NT2/D1 (cell line): ENCODE measurements at regions not wholly inside any gene's neighbourhood (a gene's known extent, or its start where the extent isn't known, plus 50 kb on each side); places are given as distances from the start of the nearest gene placed in this dataset.

Experiments
- SUZ12 ChIP-seq: IDR thresholded peaks from 2 replicates; pipeline ENCODE4 v1.6.1; 2011; ENCODE audit not compliant: insufficient read length, insufficient read depth; ENCODE audit errors: extremely low read depth
- YY1 ChIP-seq: IDR thresholded peaks from 2 replicates; pipeline ENCODE4 v1.6.1; 2011; ENCODE audit not compliant: insufficient read length, insufficient read depth
- ZNF274 ChIP-seq: IDR thresholded peaks from 2 replicates; pipeline ENCODE4 v1.6.1; 2011; ENCODE audit warnings: mild to moderate bottlenecking, low read depth, low read length

GRCh38 chr5:73384861-73385260 is 63.7 kb downstream of the FOXD1 start:
- no peak for TF ChIP-seq YY1
- TF ChIP-seq SUZ12: no peak
- no peak for TF ChIP-seq ZNF274
